KMS-11 (cell line): ENCODE measurements at regions not wholly inside any gene's neighbourhood (a gene's known extent, or its start where the extent isn't known, plus 50 kb on each side); places are given as distances from the start of the nearest gene placed in this dataset.
"Not testable (repeated sequence)": the region's sequence is repeated elsewhere in the genome, so short reads cannot be mapped to it uniquely, and the experiment has no call there.

Experiments
- H2AFZ ChIP-seq: fragments of 200-600 bp; sonication (generic); 2 replicates; pipeline ENCODE4 v1.6.1; 2016; ENCODE audit warnings: antibody characterized with exemption, mixed run types, low read depth
- H3K27ac ChIP-seq: fragments of 200-600 bp; sonication (generic); 2 replicates; pipeline ENCODE4 v1.6.1; 2016; ENCODE audit warnings: mild to moderate bottlenecking, mixed run types
- H3K27me3 ChIP-seq: fragments of 200-600 bp; sonication (generic); 2 replicates; pipeline ENCODE4 v1.6.1; 2017; ENCODE audit warnings: mild to moderate bottlenecking, low read depth, mixed run types, moderate library complexity; ENCODE audit not compliant: insufficient read depth
- H3K36me3 ChIP-seq: fragments of 200-600 bp; sonication (generic); 2 replicates; pipeline ENCODE4 v1.6.1; 2017; ENCODE audit warnings: mild to moderate bottlenecking, mixed run types; ENCODE audit not compliant: insufficient read depth
- H3K4me1 ChIP-seq: fragments of 200-600 bp; sonication (generic); 2 replicates; pipeline ENCODE4 v1.6.1; 2016; ENCODE audit warnings: mild to moderate bottlenecking, low read depth, mixed run types; ENCODE audit not compliant: poor library complexity, severe bottlenecking
- H3K4me2 ChIP-seq: fragments of 200-600 bp; sonication (generic); 2 replicates; pipeline ENCODE4 v1.7.0; 2016; ENCODE audit warnings: mild to moderate bottlenecking, mixed run types
- H3K4me3 ChIP-seq: fragments of 200-600 bp; sonication (generic); IDR thresholded peaks from 2 replicates; pipeline ENCODE4 v1.6.1; 2017; ENCODE audit warnings: low read depth, low read length, mixed read lengths; ENCODE audit not compliant: insufficient read depth
- H3K79me2 ChIP-seq: fragments of 200-600 bp; sonication (generic); 2 replicates; pipeline ENCODE4 v1.6.1; 2016; ENCODE audit warnings: low read depth, mixed run types; ENCODE audit not compliant: insufficient read depth
- H3K9ac ChIP-seq: fragments of 200-600 bp; sonication (generic); 2 replicates; pipeline ENCODE4 v1.6.1; 2016; ENCODE audit warnings: mild to moderate bottlenecking, mixed run types
- H4K20me1 ChIP-seq: fragments of 200-600 bp; sonication (generic); 2 replicates; pipeline ENCODE4 v1.6.1; 2016; ENCODE audit warnings: mild to moderate bottlenecking, mixed run types; ENCODE audit not compliant: insufficient read depth
- TF ChIP-seq, protein P1 (sequence below): fragments of 200-600 bp; sonication (generic); conservative IDR thresholded peaks from 2 replicates; pipeline ENCODE4 v1.6.1; 2017; ENCODE audit warnings: low read depth, mild to moderate bottlenecking, antibody characterized with exemption, low read length, moderate library complexity, mixed read lengths

GRCh38 chr12:103020839-103021238 is 63.4 kb downstream of the ASCL1 start:
- H3K79me2 ChIP-seq: no peaks in the 10 kb centered on the region
- no peak overlapping the region for H3K4me2 ChIP-seq
- H3K36me3 ChIP-seq: no peaks in the 10 kb centered on the region
- H3K4me3 ChIP-seq: no peak overlapping the region
- H3K9ac ChIP-seq: no peak overlapping the region
- H4K20me1 ChIP-seq: no peaks in the 10 kb centered on the region
- H3K27me3 ChIP-seq: no peaks in the 10 kb centered on the region
- H3K4me1 ChIP-seq: peaks cover 5% of the 10 kb centered on the region
- H3K27ac ChIP-seq: no peak overlapping the region
- no peak overlapping the region for H2AFZ ChIP-seq
- TF ChIP-seq, protein P1, sequence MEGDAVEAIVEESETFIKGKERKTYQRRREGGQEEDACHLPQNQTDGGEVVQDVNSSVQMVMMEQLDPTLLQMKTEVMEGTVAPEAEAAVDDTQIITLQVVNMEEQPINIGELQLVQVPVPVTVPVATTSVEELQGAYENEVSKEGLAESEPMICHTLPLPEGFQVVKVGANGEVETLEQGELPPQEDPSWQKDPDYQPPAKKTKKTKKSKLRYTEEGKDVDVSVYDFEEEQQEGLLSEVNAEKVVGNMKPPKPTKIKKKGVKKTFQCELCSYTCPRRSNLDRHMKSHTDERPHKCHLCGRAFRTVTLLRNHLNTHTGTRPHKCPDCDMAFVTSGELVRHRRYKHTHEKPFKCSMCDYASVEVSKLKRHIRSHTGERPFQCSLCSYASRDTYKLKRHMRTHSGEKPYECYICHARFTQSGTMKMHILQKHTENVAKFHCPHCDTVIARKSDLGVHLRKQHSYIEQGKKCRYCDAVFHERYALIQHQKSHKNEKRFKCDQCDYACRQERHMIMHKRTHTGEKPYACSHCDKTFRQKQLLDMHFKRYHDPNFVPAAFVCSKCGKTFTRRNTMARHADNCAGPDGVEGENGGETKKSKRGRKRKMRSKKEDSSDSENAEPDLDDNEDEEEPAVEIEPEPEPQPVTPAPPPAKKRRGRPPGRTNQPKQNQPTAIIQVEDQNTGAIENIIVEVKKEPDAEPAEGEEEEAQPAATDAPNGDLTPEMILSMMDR: no peak

DNA sequence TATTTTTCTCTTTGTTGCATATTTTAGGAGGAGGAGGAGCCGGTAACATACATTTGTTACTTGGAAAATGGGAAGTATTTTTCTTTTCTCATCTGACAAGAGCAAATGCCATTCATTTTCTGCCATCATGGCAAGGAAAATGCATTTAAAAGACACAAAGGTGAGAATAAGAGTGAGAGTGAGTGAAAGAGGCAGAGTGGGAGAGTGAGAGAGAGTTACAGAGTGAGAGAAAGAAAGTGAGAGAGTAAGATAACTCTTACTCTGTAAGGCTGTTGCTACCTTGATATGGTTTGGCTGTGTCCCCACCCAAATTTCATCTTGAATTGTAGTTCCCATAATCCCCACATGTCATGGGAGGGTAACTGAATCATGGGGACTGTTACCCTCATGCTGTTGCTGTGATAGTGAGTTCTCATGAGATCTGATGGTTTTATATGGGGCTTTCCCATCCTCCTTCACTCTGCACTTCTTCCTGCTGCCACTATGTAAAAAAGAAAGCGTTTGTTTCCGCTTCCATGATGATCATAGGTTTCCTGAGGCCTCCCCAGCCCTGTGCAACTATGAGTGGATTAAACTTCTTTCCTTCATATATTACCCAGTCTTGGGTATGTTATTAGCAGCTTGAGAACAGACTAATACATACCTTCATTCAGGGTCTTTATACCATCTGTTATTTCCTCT is 64.2 kb downstream of the ASCL1 start:
- Histone ChIP-seq H3K36me3 (no peaks in the 10 kb centered on the region), H3K27ac (no peak overlapping the region), H3K9ac (no peak overlapping the region), H3K4me1 (peaks cover 5% of the 10 kb centered on the region), H2AFZ (no peak overlapping the region), H3K79me2 (no peaks in the 10 kb centered on the region), H3K27me3 (no peaks in the 10 kb centered on the region), H3K4me2 (no peak overlapping the region), H3K4me3 (no peak overlapping the region), H4K20me1 (no peaks in the 10 kb centered on the region)
- TF ChIP-seq, protein P1: no peak

DNA sequence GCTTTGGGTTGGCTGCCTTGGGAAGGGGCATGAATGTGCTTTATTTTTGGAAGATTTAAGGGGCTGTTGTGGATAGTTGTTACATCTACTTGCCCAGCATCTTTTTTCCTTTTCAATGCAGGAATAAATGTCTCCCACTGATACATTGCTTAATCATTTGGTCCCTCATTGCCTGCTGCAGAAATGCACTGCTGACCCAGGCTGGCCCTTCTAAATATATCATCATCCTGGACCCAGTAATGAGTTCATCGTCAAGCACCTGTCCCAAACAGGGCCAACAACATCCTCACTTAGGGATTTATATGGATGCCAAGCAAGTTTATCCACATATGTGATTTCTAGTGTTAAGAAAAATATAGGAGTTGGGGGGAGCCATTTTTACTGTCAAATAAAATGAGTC is 67.2 kb downstream of the ASCL1 start:
- Histone ChIP-seq H3K27me3 (no peaks in the 10 kb centered on the region), H3K36me3 (no peaks in the 10 kb centered on the region), H3K4me3 (no peak overlapping the region), H3K27ac (no peak overlapping the region), H3K9ac (no peak overlapping the region), H2AFZ (no peak overlapping the region), H3K79me2 (no peaks in the 10 kb centered on the region), H4K20me1 (no peaks in the 10 kb centered on the region), H3K4me1 (peaks cover 5% of the 10 kb centered on the region), H3K4me2 (no peak overlapping the region)
- TF ChIP-seq, protein P1: no peak

- H2AFZ ChIP-seq, H3K4me3 ChIP-seq, H3K9ac ChIP-seq, H3K4me1 ChIP-seq, H3K4me2 ChIP-seq, H3K36me3 ChIP-seq, H3K79me2 ChIP-seq, H4K20me1 ChIP-seq, H3K27me3 ChIP-seq, H3K27ac ChIP-seq: not testable (repeated sequence)
Observed at GRCh38 chr12:103026643-103027042, 69.2 kb downstream of the ASCL1 start.

GRCh38 chr12:103028881-103029639 is 71.6 kb downstream of the ASCL1 start:
- TF ChIP-seq, protein P1: no peak
- H3K9ac ChIP-seq: no peak overlapping the region
- H3K4me2 ChIP-seq: no peak overlapping the region

More at GRCh38 chr12:103028881-103029639, 71.6 kb downstream of the ASCL1 start:
- Histone ChIP-seq H3K27me3 (no peaks in the 10 kb centered on the region), H3K79me2 (no peaks in the 10 kb centered on the region), H2AFZ (no peak overlapping the region), H3K4me1 (no peaks in the 10 kb centered on the region), H3K27ac (no peak overlapping the region), H4K20me1 (no peaks in the 10 kb centered on the region), H3K36me3 (no peaks in the 10 kb centered on the region), H3K4me3 (no peak overlapping the region)
